HG03175 (cell line): ENCODE measurements at regions not wholly inside any gene's neighbourhood (a gene's known extent, or its start where the extent isn't known, plus 50 kb on each side); places are given as distances from the start of the nearest gene placed in this dataset.
"Not testable (repeated sequence)": the region's sequence is repeated elsewhere in the genome, so short reads cannot be mapped to it uniquely, and the experiment has no call there.

Experiments used
- ATAC-seq: cut with Tn5 transposase; IDR thresholded peaks from one replicate; pipeline ENCODE4 v1.9.1; 2021; ENCODE audit warnings: mild to moderate bottlenecking, moderate library complexity; ENCODE audit not compliant: unreplicated experiment

DNA sequence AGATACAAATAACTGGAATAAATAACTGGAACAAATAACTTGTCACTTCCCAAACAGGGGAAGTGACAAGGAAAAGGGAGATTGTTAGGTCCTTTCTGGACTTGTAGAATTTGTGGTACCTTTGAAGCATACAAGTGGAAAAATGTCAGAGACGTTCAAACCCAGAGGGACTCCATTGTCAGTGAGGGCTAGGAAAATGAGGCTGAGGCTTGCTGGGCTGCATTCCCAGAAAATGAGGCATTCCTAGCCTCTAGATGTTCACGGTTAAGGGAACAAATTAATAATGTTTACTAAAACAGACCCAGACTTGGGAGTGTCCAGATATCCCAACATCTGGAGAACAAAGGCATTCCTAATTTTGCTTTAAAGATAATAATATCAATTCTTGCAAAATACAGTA, 1158.0 kb downstream of the PCDH9 start:
- ATAC-seq = not testable (repeated sequence)

DNA sequence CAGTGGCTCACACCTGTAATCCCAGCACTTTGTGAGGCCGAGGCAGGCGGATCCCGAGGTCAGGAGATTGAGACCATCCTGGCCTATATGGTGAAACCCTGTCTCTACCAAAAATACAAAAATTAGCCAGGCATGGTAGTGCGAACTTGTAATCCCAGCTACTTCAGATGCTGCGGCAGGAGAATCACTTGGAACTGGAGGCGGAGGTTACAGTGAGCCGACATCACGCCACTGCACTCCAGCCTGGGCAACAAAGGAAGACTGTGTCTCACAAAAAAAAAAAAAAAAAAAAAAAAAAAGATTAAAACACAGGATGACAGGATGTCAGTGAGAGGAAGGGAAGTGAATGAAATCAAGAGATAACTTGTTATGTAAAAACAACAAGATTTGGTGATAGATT, 1158.5 kb downstream of the PCDH9 start:
- ATAC-seq = no peak

- no peak for ATAC-seq
Observed at GRCh38 chr13:66071029-66071428, 1159.1 kb downstream of the PCDH9 start.

GRCh38 chr13:66069570-66069969, 1160.6 kb downstream of the PCDH9 start:
- ATAC-seq = no peak

GRCh38 chr13:66068683-66069082, 1161.5 kb downstream of the PCDH9 start:
- no peak for ATAC-seq

GRCh38 chr13:66048888-66049287, 1181.2 kb downstream of the PCDH9 start:
- ATAC-seq = no peak

DNA sequence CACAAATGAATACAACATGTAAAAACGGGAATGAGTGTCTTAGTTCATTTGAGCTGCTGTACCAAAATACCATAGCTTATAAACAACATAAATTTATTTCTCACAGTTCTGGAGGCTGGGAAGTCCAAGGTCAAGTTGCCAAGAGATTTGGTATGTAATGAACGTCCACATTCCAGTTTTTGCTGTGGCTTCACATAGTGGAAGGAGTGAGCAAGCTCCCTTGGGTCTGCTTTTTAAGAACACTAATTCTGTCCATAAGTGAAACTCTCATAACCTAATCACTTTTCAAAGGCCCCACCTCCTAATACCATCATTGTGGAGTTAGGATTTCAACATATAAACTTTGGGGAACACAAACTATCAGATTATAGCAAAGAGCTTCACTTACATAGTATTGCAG, 1189.6 kb downstream of the PCDH9 start:
- ATAC-seq = no peak

DNA sequence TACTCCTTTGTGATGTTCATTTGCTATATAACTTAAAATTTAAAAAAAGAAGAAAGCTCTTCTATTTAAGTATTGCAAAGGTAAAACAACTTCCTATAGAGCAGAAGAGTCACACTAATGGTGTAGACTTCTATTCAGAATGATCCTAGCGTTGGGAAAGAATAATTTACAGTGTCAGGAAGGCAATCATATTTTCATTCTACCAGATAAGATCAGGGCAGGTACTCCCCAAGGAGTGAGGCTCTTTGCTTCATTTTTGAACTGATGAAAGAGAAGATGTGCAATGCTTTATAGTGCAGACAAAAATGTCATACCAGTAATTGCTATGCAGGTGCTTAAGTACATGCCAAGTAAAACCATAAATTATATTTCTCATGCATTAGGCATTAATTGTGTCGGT, 1193.0 kb downstream of the PCDH9 start:
- no peak for ATAC-seq

GRCh38 chr13:66036636-66037035, 1193.5 kb downstream of the PCDH9 start:
- ATAC-seq = no peak

GRCh38 chr13:66036024-66036614, 1194.0 kb downstream of the PCDH9 start:
- ATAC-seq = no peak

- ATAC-seq = no peak
Observed at GRCh38 chr13:66033924-66034323, 1196.2 kb downstream of the PCDH9 start.

- ATAC-seq = no peak
Observed at GRCh38 chr13:66021846-66022245, 1208.3 kb downstream of the PCDH9 start.

DNA sequence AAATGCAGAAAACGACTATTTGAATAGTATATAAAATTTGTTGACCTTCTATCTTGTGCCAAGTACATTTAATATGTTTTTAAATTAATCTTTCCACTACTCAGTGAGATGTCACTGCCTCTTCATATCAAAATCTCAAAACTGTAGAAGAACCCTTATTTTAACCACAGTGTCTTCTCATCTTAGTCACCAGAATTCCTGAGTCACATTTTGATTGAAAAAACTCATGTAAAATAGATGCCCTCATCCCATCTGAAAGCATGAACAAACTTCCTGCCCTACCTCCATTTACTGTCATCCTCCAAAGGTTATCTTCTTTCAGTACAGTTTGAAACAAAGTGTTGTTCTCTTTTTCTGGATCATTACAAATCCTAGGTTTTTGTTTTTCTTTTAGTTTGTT, 1215.4 kb downstream of the PCDH9 start:
- no peak for ATAC-seq

DNA sequence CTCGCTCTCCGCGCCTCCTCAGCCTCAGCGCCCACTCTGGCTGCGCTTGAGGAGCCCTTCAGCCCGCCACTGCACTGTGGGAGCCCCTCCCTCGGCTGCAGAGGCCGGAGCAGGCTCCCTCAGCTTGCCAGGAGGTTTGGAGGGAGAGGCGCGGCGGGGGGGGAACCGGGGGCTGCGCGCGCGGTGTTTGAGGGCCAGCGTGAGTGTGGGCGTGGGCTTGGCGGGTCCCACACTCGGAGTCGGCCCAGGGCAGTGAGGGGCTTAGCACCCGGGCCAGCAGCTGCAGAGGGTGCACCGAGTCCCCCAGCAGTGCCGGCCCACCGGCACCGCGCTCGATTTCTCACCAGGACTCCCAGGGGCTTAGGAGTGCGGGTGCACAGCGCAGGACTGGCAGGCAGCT, 1220.9 kb downstream of the PCDH9 start:
- no peak for ATAC-seq

DNA sequence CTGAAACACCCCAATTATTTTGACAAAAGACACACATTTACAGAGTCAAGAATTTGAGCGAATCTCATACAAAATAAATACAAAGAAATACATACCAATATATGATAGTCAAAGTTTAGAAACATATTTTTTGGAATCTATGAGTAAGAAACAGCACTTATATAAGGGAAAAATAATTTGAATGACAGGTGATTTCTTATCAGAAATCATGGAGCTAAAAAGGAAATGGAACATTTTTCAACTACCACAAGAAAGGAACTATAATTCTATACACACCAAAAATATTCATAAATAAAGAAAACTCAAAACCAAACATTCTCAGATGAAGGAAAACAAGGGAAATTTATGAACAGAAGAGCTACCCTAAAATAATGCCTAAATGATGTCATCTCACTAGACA, 1226.6 kb downstream of the PCDH9 start:
- no peak for ATAC-seq

DNA sequence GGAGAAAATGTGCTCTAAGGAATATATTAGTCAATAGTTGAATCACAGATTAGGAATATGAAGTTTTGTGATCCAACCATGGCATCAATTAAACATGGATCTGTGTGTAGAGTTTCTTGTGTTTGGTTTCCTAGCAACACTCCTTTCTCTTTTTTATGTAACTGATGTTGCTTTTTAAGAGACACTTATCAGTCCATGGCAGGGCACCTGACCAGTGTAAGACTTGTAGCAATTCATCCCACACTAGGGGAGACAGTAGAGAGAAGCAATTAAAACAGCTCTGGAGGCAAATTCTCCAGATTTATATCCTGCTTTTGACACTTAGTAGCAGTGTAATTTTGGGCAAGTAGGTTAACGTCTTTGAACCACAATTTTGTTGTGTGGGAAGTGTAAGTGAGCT, 1229.0 kb downstream of the PCDH9 start:
- ATAC-seq = no peak

DNA sequence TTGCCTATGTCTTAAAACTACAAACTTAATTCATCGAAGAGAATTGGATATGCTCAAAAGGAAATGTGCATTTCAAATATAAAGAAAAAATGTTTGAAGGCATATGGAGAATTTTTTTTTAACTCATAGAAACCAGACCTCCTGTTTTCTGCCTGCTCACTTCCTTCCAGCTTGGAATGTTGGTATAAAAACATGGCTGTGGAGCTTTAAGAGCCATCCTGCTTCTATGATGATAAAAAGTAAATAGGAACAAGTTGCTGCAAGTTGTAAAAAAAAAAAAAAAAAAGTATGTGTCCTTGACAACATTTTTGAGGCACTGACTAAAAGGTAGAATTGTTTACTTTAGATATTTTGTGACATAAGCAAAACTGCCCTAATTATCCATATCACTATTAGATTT, 1230.7 kb downstream of the PCDH9 start:
- ATAC-seq = no peak

DNA sequence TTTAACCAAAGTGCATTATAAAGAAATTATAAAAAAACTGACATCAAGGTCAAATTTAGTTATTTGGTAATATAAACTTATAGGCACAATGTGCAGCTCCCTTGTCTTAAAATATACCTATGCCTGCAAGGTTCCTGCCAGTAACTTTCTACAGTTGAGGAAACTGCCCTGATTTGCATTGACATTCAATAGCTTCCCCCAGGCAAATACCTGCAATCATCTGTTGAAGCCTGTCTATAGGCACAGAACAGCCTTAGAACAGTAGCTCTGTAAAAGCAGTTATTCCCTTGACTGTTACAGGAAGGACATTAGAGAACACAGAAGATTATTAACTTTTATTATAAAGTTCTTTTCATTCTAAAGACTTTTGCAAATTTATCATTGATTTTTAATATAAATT, 1239.5 kb downstream of the PCDH9 start:
- ATAC-seq = no peak

DNA sequence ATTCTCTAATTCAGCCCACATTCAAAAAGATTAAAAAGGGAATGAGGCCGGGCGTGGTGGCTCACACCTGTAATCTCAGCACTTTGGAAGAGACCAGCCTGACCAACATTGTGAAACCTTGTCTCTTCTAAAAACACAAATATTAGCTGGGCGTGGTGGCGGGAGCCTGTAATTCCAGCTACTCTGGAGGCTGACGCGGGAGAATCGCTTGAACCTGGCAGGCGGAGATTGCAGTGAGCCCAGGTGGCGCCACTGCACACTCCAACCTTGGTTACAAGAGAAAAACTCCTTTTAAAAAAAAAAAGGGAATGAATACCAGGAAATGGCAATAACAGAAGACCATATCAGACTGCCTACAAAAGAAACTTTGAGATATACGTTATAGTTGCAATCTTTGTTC, 1244.5 kb downstream of the PCDH9 start:
- no peak for ATAC-seq

DNA sequence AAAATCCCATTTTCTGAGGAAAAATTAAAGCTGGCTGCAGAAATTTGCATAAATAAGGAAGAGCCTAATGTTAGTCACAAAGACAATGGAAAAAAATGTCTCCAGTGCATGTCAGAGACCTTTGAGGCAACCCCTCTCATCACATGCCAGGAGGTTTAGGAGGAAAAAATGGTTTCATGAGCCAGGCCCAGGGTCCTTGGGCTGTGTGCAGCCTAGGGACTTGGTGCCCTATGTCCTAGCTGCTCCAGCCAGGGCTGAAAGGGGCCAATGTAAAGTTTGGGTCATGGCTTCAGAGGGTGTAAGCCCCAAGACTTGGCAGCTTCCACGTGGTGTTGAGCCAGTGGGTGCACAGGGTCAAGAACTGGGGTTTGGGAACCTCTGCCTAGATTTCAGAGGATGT, 1252.6 kb downstream of the PCDH9 start:
- no peak for ATAC-seq

DNA sequence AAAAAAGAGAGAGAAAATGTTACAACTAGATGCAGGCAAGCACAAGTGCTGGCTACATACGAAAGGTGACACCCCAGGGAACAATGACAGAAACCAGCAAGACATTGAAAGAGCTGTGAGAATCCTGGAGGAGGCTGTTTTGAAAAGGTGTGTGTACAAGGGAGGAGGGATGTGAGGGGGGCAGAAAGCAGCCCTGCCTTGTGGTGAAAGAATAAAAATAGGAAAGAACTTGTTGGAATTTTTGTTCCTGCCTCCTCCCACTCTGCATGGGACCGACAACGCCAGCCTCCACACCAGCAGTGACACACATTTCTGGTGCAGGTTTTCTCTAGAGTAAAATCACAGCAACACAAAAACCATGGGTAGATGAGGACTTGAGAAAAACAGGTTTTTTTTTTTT, 1258.6 kb downstream of the PCDH9 start:
- no peak for ATAC-seq

- ATAC-seq = peak; percentile 46
Observed at GRCh38 chr13:65966991-65967451, 1263.1 kb downstream of the PCDH9 start.

DNA sequence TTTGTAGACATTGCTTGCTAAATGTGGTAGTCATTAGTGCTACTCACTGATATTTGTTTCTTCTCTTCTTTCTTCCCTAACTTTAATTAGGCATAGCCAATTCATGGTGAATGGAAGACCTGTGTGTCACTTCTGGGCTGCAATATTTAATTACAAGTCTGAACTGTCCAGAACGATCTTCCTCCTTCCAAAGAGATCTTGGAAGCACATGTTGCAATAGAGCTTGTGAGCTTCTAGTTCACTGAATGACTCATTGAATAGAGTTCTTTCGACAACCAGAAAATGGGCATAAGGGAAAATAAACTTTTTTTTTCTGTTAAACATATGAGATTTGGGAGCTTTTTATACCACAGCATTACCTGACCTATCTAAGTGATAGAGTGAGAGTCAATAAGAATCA, 1264.6 kb downstream of the PCDH9 start:
- no peak for ATAC-seq
